IMR-90 (cell line): ENCODE measurements at regions not wholly inside any gene's neighbourhood (a gene's known extent, or its start where the extent isn't known, plus 50 kb on each side); places are given as distances from the start of the nearest gene placed in this dataset.

Experiments
- BHLHE40 ChIP-seq: fragments of 150-350 bp; IDR thresholded peaks from 2 replicates; pipeline ENCODE4 v1.6.1; 2016; ENCODE audit warnings: mild to moderate bottlenecking, low read depth, low read length
- CEBPB ChIP-seq: IDR thresholded peaks from 2 replicates; pipeline ENCODE4 v1.6.1; 2012; ENCODE audit warnings: low read depth, low read length, improper control_type of control experiment
- MAFK ChIP-seq: IDR thresholded peaks from 2 replicates; pipeline ENCODE4 v1.6.1; 2012; ENCODE audit warnings: low read depth, low read length, improper control_type of control experiment
- MAZ ChIP-seq: IDR thresholded peaks from 2 replicates; pipeline ENCODE4 v1.6.1; 2012; ENCODE audit warnings: low read depth, mild to moderate bottlenecking, low read length, improper control_type of control experiment, moderate library complexity, borderline replicate concordance
- MXI1 ChIP-seq: IDR thresholded peaks from 2 replicates; pipeline ENCODE4 v1.6.1; 2012; ENCODE audit warnings: low read depth, mild to moderate bottlenecking, low read length, moderate library complexity, borderline replicate concordance
- POLR2A ChIP-seq: IDR thresholded peaks from 2 replicates; pipeline ENCODE4 v1.6.1; 2012; ENCODE audit warnings: mild to moderate bottlenecking, low read depth, low read length
- RAD21 ChIP-seq: IDR thresholded peaks from 2 replicates; pipeline ENCODE4 v1.6.1; 2012; ENCODE audit warnings: low read length, improper control_type of control experiment
- RCOR1 ChIP-seq: IDR thresholded peaks from 2 replicates; pipeline ENCODE4 v1.6.1; 2012; ENCODE audit warnings: mild to moderate bottlenecking, low read length, improper control_type of control experiment; ENCODE audit not compliant: insufficient replicate concordance
- RFX5 ChIP-seq: IDR thresholded peaks from 2 replicates; pipeline ENCODE4 v1.8.0; 2012; ENCODE audit warnings: low read depth, mild to moderate bottlenecking, low read length, moderate library complexity
- TF ChIP-seq, protein P1 (sequence below): conservative IDR thresholded peaks from 2 replicates; pipeline ENCODE4 v1.5.1; 2012; ENCODE audit warnings: mild to moderate bottlenecking, low read depth, low read length, improper control_type of control experiment
- TF ChIP-seq, protein P2 (sequence below): fragments of 150-350 bp; IDR thresholded peaks from 2 replicates; pipeline ENCODE4 v1.6.1; 2016; ENCODE audit warnings: low read depth, mild to moderate bottlenecking, low read length, moderate library complexity, borderline replicate concordance

DNA sequence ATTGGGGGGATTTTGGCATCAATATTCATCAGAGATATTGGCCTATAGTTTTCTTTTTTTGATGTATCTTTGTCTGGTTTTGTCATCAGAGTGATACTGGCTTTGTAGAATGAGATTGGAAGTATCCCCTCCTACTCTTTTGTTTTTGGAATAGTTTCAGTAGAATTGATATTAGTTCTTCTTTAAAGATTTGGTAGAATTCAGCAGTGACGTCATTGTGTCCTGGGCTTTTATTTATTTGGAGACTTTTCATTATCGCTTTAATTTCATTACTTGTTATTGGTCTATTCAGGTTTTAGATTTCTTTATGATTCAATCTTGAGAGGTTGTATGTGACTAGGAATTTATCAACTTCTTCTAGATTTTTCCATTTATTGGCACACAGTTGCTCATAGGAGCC lies 825.5 kb upstream of the NXPH2 start:
- no peak for TF ChIP-seq POLR2A
- no peak for TF ChIP-seq CEBPB
- TF ChIP-seq RFX5, result no peak
- TF ChIP-seq, protein P1, sequence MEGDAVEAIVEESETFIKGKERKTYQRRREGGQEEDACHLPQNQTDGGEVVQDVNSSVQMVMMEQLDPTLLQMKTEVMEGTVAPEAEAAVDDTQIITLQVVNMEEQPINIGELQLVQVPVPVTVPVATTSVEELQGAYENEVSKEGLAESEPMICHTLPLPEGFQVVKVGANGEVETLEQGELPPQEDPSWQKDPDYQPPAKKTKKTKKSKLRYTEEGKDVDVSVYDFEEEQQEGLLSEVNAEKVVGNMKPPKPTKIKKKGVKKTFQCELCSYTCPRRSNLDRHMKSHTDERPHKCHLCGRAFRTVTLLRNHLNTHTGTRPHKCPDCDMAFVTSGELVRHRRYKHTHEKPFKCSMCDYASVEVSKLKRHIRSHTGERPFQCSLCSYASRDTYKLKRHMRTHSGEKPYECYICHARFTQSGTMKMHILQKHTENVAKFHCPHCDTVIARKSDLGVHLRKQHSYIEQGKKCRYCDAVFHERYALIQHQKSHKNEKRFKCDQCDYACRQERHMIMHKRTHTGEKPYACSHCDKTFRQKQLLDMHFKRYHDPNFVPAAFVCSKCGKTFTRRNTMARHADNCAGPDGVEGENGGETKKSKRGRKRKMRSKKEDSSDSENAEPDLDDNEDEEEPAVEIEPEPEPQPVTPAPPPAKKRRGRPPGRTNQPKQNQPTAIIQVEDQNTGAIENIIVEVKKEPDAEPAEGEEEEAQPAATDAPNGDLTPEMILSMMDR, result no peak
- no peak for TF ChIP-seq MXI1
- no peak for TF ChIP-seq RCOR1
- no peak for TF ChIP-seq MAZ
- no peak for TF ChIP-seq RAD21
- TF ChIP-seq BHLHE40, result no peak
- no peak for TF ChIP-seq MAFK
- TF ChIP-seq, protein P2, sequence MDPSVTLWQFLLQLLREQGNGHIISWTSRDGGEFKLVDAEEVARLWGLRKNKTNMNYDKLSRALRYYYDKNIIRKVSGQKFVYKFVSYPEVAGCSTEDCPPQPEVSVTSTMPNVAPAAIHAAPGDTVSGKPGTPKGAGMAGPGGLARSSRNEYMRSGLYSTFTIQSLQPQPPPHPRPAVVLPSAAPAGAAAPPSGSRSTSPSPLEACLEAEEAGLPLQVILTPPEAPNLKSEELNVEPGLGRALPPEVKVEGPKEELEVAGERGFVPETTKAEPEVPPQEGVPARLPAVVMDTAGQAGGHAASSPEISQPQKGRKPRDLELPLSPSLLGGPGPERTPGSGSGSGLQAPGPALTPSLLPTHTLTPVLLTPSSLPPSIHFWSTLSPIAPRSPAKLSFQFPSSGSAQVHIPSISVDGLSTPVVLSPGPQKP, result no peak
